ENCODE measurements at regions not wholly inside any gene's neighbourhood (a gene's known extent, or its start where the extent isn't known, plus 50 kb on each side); places are given as distances from the start of the nearest gene placed in this dataset.

GRCh38 chr4:125125276-125125675 is 189.5 kb upstream of the FAT4 start:
- TF ChIP-seq POLR2AphosphoS5 (IDR thresholded peaks at IDR 0.05; ENCODE audit: borderline replicate concordance, low read depth, low read length), result no peak
- no peak for TF ChIP-seq EZH2 (IDR thresholded peaks at IDR 0.05)
- TF ChIP-seq FOXP2 (optimal IDR thresholded peaks at IDR 0.05; ENCODE audit: control extremely low read depth, extremely low read length, insufficient read depth), result no peak
